HG03159 (cell line): ENCODE measurements at regions not wholly inside any gene's neighbourhood (a gene's known extent, or its start where the extent isn't known, plus 50 kb on each side); places are given as distances from the start of the nearest gene placed in this dataset.
"Not testable (repeated sequence)": the region's sequence is repeated elsewhere in the genome, so short reads cannot be mapped to it uniquely, and the experiment has no call there.

Experiments
- ATAC-seq: cut with Tn5 transposase; IDR thresholded peaks from one replicate; pipeline ENCODE4 v1.9.1; 2021; ENCODE audit warnings: mild to moderate bottlenecking, moderate library complexity; ENCODE audit not compliant: unreplicated experiment

DNA sequence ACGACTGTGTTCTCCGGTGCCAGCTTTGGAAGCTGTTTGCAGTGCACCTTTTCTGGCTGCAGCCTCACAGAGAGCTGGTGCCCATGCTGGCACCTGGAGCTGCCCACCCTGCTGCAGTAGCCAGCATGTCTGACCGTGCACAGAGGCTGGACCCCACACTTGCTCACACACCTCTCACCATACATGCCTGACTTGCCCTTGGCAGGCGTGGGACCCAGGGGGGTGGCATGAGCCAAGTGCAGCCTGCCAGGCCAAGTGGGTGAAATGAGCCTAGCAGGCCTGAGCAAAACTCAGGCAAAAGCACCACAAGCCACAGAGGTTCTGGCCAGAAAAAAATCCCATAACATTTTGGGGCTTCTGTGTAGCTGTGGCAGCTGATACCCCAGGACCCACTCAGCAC, 258.8 kb downstream of the XPNPEP1 start:
- ATAC-seq = no peak

DNA sequence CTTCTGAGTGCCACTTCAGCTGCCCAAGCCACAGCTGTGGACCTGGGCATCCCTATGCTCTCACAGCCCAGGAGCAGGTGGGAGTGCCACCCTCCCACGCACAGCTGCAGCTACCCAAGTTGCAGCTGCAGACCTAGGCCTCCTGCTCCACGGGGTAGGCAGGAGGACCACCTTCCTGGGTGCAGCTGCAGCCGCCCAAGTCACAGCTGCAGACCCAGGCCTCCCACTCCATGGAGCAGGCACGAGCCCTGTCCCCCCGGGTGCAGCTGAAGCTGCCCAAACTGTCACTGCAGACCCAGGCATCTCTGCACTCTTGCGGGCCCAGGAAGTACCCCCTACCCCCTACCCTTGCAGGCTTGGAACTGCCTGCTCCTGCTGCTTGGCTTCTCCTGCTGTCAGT, 260.2 kb downstream of the XPNPEP1 start:
- ATAC-seq = no peak

DNA sequence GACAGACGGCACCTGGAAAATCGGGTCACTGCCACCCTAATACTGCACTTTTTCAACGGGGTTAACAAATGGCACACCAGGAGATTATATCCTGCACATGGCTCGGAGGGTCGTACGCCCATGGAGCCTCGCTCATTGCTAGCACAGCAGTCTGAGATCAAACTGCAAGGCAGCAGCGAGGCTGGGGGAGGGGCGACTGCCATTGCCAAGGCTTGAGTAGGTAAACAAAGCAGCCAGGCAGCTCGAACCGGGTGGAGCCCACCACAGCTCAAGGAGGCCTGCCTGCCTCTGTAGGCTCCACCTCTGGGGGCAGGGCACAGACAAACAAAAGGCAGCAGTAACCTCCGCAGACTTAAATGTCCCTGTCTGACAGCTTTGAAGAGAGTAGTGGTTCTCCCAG, 270.7 kb downstream of the XPNPEP1 start:
- ATAC-seq = not testable (repeated sequence)

DNA sequence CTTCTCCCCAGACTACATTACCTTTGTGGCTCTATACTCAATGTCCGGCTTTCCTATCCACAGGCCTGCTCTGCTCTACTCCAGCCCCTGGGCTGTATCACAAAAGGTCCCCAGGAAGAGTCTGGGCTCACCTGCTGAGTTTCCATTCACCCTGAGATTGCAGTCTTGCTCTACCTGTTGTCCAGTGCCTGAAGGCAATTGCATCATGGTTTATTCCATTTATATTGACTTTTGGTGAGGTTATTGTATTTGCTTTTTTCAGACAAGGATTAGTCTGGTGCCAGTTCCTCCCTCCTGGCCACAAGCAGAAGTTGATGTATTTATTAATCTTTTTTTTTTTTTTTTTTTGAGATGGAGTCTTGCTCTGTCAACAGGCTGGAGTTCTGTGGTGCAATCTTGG, 273.1 kb downstream of the XPNPEP1 start:
- no peak for ATAC-seq

DNA sequence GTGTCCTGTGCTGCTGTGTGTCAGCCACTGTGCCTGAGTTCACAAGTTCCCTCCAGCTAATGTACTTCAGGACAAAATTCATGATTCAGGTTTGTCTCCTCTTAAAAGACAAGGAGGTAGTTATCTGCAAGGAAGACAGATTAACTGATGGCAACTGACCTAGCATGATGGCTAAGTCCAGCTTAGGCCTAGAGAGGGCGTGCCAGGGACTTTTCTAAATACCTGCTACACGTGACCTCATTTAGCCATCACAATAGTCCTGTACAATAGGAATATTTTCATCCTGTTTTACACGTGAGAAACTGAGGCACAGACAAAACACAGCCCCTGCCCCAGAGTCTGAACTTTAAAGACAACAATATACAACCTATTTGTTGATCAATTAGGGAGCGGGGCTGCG, 275.7 kb downstream of the XPNPEP1 start:
- no peak for ATAC-seq

DNA sequence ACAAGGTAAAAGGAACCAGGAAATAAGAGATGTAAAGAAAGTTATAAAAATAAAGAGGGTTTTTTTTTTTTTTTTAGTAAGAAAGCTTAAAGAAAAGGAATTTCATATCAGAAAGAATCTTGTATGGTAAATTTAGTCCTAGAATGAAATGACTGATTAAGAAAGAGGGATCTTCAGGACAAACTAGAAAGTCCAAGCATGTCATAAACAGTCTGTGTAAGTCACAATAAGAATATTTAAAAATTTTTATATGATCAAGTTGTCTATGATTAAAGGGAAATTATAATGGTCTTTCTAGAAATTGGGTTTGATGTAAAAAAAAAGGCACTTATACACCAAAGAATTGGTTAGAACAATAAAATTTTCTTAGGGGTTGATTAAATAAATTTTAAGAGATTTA, 289.5 kb downstream of the XPNPEP1 start:
- ATAC-seq = no peak

DNA sequence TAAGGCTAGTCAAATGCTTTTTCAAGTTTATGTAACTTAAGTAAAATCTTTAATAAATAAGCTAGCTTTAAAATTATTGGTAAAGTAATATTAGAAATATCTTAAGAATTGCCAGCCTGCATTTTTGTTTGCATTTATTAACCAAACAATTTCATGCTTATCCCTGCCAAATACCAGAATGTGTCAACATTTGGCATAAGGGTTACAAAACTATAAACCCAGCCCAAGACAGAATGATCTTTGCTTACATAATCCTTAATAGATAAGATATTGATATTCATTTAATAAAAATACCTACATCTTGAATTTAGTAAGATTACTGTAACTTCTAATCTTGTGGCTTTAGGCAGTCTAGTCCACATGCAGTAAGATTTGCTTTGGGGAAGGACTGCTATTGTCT, 290.3 kb downstream of the XPNPEP1 start:
- ATAC-seq = not testable (repeated sequence)

DNA sequence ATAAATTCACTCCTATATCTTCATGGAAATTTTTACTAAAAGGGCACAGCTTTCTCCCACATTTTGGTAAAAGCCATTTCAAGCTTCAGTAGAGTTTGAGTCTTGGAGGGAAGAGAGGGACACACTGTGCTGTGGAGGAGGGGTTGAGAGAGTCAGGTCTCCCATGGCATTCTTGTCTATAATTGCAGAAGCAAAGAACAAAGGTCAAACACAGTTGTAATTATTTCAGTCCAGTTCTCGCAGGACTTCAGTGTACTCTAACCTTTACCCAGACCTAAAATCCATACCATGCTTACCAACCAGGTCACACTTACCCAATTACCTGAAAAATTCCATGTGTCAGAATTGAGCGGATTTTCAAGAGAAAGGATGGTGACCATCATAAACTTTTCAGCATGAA, 298.4 kb downstream of the XPNPEP1 start:
- no peak for ATAC-seq

DNA sequence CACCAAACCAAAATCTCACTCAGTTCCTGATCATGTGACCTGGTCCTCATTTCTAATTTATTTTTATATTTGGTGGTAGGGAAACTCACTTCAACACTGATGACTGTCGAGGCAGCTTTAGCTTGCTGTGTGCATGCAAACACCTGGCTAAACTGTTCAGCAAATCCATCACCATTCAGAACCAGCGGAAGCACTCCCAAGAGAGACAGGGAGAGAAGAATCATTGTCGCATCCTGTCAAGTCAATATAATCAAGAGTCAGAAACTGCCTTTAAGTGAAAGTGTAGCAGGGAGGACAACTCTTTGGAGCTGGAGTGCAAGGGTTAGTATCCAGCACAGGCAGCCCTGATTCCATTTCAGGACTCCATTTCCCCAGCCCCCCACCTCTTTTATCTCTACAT, 300.7 kb downstream of the XPNPEP1 start:
- no peak for ATAC-seq

DNA sequence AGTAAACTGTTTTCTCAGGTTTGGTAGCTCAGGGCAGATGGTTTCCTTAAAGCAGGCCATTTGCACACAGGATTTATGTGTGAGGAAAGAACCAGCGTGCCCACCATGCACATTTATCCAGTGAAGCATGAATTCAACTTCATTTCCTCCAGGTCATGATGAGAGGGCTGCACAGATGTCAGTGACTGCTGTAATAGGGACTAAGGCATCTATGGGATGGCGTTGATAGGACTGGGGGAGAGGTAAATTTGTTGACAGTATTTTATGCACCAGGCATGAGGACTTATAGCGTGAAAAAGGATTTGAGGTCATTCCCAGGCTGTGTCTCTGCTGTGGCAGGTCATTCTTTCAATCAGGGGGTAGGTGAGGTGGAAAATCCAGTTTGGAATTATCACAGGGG, 302.9 kb downstream of the XPNPEP1 start:
- no peak for ATAC-seq

DNA sequence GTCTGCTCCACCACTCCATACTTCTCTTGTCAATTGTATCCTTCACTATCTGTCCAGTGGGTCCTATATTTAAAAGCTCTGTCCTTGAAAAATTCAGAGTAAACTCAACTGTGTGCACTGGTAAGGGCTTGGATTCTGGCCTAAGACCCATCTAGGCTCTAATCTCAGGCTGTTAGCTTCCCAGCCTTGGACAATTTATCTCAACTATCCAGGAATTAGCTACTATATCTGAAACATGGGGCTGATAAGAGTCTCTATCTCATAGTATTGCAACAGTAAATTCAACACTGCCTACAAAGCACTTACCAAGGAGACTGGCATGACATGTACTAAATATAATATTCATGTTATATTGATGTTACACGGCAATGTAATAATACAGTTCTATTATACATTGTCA, 303.4 kb downstream of the XPNPEP1 start:
- ATAC-seq = no peak

DNA sequence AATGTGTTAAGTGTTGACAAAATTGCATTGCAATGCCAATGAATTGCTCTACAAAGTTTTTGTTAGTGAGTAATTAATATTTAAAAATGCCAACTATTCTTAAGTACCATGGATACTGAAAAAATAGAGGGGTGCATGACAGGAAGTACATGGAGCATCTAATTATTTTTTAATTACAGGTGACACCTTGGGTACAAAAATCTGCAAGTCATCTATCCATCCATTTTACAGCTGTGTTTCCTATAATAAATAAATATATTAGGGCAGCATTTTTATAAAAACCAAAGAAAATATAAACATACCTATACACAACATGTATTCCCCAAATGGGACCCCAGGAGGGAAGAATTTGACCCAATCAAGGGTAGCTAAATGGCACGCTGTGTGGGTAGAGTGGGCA, 304.6 kb downstream of the XPNPEP1 start:
- ATAC-seq = no peak

DNA sequence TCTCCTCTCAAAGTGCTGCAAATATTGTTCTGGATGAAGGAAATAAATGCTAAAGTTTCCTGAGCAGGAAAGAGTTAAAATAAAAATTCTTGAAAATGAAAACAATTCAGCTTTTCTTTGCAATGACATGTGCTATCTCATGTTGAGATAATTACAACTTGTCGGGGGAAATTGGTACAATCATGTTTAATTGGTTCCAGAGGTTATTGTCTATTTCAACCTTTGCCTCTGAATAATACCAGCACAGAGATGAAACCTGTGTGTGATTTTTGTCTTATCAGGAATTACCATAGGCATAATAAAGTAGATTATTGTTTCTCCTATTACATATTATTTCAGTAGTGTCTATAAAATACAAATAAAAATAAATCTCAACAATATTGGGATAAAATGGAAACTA, 305.0 kb downstream of the XPNPEP1 start:
- no peak for ATAC-seq

DNA sequence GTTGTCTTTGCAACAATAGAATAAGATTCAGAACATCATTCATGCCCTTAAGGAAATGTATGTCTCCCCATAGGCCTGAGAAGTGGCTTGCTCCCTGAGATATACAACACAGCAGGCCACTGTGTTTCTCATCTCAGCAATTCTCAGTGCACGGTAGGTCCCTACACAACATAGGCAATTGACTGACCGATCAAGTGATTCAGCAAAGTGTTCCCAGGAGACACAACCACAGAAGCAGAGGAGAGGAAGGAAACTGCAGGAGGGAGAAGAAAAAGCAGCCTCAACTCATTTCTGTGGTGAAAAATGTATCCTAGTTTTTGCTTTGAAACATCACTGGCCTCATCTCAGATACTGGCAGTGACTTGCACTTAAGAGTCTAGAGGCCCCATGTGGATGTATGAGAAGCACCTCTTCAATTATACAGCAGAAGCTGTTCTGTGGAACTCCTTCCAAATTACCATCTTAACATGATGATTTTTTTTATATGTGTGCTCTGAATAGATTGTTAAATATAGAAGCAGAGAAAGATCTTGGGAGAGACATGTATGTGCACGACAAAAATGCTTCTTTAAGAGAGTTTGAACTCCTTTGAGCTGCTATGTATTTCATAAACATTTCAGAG, 306.8 kb downstream of the XPNPEP1 start:
- ATAC-seq = no peak

DNA sequence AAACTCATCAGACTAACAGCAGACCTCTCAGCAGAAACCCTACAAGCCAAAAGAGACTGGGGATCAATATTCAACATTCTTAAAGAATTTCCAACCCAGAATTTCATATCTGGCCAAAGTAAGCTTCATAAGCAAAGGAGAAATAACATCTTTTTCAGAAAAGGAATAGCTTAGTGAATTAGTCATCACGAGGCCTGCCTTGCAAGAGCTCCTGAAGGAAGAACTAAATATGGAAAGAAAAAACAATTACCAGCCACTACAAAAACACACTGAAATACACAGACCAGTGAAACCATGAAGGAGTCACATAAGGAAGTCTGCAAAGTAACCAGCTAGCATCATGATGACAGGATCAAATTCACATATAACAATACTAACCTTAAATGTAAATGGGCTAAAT, 328.0 kb downstream of the XPNPEP1 start:
- ATAC-seq = not testable (repeated sequence)

DNA sequence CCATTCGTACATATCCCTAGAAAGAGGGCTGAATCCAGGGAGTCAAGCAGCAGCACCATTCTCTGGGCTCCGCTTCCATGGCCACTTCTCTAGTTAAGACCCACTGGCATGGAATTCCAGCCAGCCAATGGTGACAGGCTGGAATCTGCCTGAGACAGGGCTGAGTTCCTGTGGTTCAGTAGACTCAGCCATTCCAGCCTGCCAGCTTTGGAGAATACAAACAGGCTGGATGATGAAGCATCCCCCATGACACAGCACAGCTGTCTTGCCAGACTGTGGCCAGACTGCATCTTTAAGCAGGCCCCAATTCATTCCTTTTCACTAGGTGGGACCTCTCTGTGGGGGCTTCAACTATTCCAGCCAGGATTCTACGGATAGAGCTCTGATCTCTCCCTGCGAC, 329.6 kb downstream of the XPNPEP1 start:
- ATAC-seq = no peak

DNA sequence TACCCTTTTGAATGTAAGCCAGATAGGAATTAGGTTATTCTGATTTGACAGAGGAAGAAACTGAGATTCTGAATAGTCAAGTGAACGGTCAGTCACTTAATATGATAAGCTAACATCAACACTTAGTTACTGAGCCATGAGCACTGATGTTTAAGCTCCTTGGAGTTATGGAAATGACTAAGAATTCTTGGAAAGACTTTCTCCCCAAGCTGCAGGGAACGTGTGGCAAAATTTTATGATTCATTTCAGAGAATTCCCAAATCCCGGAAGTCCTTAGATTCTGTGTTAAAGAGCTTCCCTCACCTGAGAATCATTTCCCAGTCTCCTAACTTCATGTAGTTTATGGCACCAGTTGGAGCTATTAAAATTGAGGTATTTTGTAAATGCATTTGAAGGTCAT, 330.9 kb downstream of the XPNPEP1 start:
- ATAC-seq = no peak

DNA sequence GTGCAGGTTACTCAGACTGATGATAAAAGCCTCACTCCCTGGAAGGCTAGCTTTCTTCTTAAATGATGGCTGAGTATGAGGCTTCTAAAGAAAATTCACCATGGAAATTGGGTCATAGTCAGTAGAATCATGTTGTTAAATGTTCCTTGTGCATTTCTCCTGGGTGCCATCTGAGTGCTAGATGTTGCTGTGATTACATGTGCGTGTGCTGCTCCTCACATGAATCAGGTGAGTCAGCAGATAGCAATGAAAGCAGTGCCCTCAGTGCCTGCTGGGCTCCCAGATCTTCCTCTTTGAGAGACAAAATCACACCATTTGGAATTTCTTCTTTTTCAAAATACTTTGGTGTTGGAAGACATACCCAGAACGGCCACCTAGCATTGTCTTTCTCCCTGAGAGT, 331.7 kb downstream of the XPNPEP1 start:
- ATAC-seq = no peak

DNA sequence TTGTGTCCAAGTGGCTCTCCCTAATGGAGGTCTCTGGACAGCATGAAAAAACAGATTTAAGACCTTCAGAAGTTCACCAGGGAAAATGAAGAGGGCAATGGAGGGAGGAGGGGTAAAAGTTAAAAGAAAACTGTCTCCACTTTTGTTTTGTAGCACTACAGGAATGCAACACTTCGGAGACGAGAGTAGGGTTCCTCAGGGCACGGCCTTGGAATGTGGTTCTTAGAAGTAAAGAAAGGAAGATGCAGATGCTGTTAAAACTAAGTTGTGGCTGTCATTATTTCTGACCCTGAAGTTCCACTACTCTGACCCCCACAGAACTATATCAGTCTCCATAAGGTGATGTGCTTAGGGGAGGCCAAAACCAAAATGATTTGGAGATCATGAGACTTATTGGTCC, 335.1 kb downstream of the XPNPEP1 start:
- no peak for ATAC-seq

DNA sequence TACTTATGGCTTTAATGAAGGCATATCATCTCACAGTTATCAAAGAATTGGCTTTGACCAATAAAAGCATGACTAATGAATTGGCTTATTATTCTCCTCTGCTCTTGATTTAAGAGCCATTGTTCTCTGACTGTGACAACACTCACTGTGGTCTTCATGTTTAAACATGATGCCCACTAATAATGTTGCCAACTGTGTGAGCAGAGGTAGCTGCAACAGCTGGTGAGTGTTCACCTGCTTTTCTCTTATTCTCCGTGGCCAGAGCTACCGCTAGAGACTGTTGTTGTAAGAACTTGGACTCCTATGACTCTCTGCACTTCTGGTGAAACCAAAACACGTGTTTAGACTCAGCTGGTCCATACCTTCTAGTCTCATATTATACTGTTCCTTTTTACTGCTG, 335.9 kb downstream of the XPNPEP1 start:
- ATAC-seq = no peak

DNA sequence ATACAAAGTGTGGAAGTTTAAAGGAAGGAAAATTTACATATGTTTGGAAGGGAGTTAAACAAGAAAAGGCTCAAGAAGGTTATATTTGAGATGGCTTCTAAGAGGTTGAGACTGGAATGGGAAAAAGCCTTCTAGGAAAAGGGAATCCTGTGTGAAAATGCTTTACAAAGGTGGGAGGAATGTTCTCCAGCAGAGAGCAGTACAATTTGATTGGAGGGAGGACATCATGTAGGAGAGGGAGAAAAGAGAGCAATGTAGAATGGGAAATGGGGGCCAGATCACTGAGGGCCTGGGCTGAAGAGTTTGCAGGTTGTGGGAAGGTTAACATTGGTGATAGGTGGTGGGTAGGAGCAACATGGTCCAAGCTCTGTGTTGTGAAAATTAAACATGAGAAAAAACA, 366.9 kb downstream of the XPNPEP1 start:
- ATAC-seq = no peak

DNA sequence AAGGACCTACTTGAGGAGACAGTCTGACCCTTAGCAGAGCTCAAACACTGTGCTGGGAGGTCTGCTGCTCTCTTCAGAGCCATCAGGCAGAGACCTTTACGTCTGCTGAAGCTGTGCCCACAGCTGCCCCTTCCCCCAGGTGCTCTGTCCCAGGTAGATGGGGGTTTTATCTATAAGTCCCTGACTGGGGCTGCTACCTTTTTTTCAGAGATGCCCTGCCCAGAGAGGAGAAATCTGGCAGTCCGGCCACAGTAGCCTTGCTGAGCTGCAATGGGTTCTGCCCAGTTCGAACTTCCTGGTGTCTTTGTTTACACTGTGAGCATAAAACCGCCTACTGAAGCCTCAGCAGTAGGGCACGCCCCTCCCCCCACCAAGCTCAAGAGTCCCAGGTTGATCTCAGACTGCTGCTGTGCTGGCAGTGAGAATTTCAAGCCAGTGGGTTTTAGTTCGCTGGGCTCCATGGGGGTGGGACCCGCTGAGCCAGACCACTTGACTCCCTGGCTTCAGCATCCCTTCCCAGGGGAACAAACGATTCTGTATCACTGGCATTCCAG, 381.2 kb downstream of the XPNPEP1 start:
- not testable (repeated sequence) for ATAC-seq

DNA sequence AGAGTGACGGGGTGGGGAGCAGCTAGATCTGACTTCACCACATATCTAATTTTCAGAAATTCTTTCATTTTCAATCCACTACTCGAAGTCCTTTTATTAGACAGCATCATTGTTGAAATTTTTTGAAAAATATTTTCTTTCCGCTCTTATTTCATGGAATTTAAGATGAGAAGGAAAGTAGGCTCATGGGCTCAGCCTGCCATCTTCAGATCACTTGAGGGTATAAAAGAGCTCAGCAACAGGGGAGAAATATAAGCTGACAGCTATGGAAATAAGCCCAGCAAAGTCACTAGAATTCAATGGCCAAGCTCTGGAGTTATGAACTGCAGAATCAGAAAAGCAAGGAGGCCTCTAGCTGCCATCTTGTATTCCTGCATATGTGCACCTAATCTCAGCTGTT, 389.1 kb downstream of the XPNPEP1 start:
- no peak for ATAC-seq
